SU-DHL-6 (cell line): ENCODE measurements at regions not wholly inside any gene's neighbourhood (a gene's known extent, or its start where the extent isn't known, plus 50 kb on each side); places are given as distances from the start of the nearest gene placed in this dataset.

Experiments used
- CTCF ChIP-seq: fragments of 200-600 bp; sonication (generic); IDR thresholded peaks from one replicate; pipeline ENCODE4 v1.5.1; 2017; ENCODE audit warnings: antibody characterized with exemption, mild to moderate bottlenecking, low read length, moderate library complexity; ENCODE audit not compliant: insufficient read depth, poor library complexity, severe bottlenecking
- EZH2phosphoT487 ChIP-seq: fragments of 200-600 bp; sonication (generic), shearing (Covaris generic); conservative IDR thresholded peaks from 2 replicates; pipeline ENCODE4 v1.6.1; 2018; ENCODE audit warnings: mild to moderate bottlenecking, antibody characterized with exemption, low read length, moderate library complexity, mixed read lengths

GRCh38 chrX:68942104-68942503, 113.3 kb downstream of the EFNB1 start:
- TF ChIP-seq CTCF (no peak), EZH2phosphoT487 (no peak)
